ENCODE measurements at regions not wholly inside any gene's neighbourhood (a gene's known extent, or its start where the extent isn't known, plus 50 kb on each side); places are given as distances from the start of the nearest gene placed in this dataset.

DNA sequence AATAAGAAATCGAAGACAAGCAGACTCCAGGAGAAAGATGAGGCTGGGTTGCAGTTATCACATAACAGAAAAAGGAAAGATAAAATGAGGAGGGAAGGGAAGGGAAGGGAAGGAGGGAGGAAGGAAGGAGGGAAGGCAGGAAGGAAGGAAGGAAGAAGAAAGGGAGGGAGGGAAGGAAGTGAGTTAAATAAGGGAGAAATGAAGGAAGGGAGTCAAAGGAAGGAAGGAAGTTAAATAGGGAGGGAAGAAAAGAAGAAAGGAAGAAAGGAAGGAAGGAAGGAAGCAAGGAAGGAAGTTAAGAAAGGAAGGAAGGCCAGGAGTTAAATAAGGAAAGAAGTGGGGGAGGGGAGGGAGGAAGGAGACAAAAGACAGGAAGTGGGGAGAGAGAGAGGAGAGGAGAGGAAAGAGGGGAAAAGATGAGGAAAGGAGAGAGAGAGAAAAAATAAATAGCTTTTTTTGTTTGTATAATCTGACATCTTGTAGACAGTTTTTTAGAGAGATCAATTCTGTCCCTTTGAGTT lies 679.6 kb downstream of the HS3ST4 start:
- H3K36me3 ChIP-seq (ENCODE audit: control insufficient read depth, insufficient read depth, low read length) = no peaks in the 10 kb centered on the region
- TF ChIP-seq, protein P1, sequence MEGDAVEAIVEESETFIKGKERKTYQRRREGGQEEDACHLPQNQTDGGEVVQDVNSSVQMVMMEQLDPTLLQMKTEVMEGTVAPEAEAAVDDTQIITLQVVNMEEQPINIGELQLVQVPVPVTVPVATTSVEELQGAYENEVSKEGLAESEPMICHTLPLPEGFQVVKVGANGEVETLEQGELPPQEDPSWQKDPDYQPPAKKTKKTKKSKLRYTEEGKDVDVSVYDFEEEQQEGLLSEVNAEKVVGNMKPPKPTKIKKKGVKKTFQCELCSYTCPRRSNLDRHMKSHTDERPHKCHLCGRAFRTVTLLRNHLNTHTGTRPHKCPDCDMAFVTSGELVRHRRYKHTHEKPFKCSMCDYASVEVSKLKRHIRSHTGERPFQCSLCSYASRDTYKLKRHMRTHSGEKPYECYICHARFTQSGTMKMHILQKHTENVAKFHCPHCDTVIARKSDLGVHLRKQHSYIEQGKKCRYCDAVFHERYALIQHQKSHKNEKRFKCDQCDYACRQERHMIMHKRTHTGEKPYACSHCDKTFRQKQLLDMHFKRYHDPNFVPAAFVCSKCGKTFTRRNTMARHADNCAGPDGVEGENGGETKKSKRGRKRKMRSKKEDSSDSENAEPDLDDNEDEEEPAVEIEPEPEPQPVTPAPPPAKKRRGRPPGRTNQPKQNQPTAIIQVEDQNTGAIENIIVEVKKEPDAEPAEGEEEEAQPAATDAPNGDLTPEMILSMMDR (IDR thresholded peaks at IDR 0.05; ENCODE audit: insufficient read depth in 1 of 2, low read depth in 1 of 2, low read length in 1 of 2, severe bottlenecking in 1 of 2, unreplicated experiment in 1 of 2) = no peak
- POLR2A ChIA-PET = no interaction called here
- H3K4me3 ChIP-seq (ENCODE audit: low read depth, low read length) = no peak overlapping the region
- CTCF ChIA-PET = no interaction called here
- Mint-ChIP-seq H3K4me3 (ENCODE audit: unreplicated experiment) (no peak overlapping the region), H3K36me3 (ENCODE audit: insufficient read depth, unreplicated experiment) (no peaks in the 10 kb centered on the region), H3K4me1 (ENCODE audit: low read depth, unreplicated experiment) (no peaks in the 10 kb centered on the region), H3K27ac (ENCODE audit: unreplicated experiment) (no peak overlapping the region), H3K27me3 (ENCODE audit: insufficient read depth, unreplicated experiment) (no peaks in the 10 kb centered on the region), H3K9me3 (ENCODE audit: unreplicated experiment) (no peaks in the 10 kb centered on the region)
- H3K27me3 ChIP-seq (replicated peaks; ENCODE audit: control insufficient read depth, insufficient read depth, low read length) = no peaks in the 10 kb centered on the region
- no peaks in the 10 kb centered on the region for H3K4me1 ChIP-seq
- intact Hi-C loops (cut with micrococcal nuclease; ENCODE audit: unreplicated experiment) = no loop called here
- DNase-seq = no peak
- H3K9me3 ChIP-seq = no peaks in the 10 kb centered on the region
- no TSS peak for BruUV-seq (replicated peaks)

DNA sequence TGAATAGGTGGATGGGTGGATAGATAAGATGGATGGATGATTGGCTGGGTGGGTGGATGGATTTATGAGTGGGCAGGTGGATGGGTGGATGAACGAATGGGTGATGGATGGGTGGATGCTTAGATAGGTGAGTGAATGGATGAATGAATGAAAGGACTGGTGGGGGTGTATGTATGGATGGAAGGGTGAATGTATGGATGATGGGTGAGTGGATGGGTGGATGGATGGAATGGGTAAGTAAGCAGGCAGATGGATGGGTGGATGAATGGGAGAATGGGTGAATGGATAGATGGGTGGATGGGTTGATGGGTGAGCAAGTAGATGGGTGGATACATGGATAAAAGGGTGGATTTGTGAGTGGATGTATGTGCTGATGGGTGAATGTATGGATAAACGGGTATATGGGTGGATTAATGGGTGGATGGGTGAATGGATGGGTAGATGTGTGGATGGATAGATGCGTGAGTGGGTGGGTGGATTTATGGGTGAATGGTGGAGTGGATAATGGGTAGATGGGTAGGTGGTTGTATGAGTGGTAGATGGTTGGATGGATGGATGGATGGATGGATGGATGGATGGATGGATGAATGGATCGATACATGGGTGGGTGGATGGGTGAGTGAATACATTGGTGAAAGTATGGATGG lies 682.6 kb downstream of the HS3ST4 start:
- no peaks in the 10 kb centered on the region for H3K4me1 Mint-ChIP-seq (ENCODE audit: low read depth, unreplicated experiment)
- no peaks in the 10 kb centered on the region for H3K36me3 Mint-ChIP-seq (ENCODE audit: insufficient read depth, unreplicated experiment)
- TF ChIP-seq, protein P1 (IDR thresholded peaks at IDR 0.05; ENCODE audit: insufficient read depth in 1 of 2, low read depth in 1 of 2, low read length in 1 of 2, severe bottlenecking in 1 of 2, unreplicated experiment in 1 of 2) = no peak
- no peaks in the 10 kb centered on the region for H3K9me3 Mint-ChIP-seq (ENCODE audit: unreplicated experiment)
- DNase-seq = no peak
- CTCF ChIA-PET = no interaction called here
- no peak overlapping the region for H3K27ac Mint-ChIP-seq (ENCODE audit: unreplicated experiment)
- Histone ChIP-seq H3K27me3 (replicated peaks; ENCODE audit: control insufficient read depth, insufficient read depth, low read length) (no peaks in the 10 kb centered on the region), H3K4me1 (no peaks in the 10 kb centered on the region), H3K36me3 (ENCODE audit: control insufficient read depth, insufficient read depth, low read length) (no peaks in the 10 kb centered on the region), H3K9me3 (no peaks in the 10 kb centered on the region), H3K4me3 (ENCODE audit: low read depth, low read length) (no peak overlapping the region)
- H3K27me3 Mint-ChIP-seq (ENCODE audit: insufficient read depth, unreplicated experiment) = no peaks in the 10 kb centered on the region
- POLR2A ChIA-PET = no interaction called here
- BruUV-seq (replicated peaks) = no TSS peak
- H3K4me3 Mint-ChIP-seq (ENCODE audit: unreplicated experiment) = no peak overlapping the region
- intact Hi-C loops (cut with micrococcal nuclease; ENCODE audit: unreplicated experiment) = no loop called here

DNA sequence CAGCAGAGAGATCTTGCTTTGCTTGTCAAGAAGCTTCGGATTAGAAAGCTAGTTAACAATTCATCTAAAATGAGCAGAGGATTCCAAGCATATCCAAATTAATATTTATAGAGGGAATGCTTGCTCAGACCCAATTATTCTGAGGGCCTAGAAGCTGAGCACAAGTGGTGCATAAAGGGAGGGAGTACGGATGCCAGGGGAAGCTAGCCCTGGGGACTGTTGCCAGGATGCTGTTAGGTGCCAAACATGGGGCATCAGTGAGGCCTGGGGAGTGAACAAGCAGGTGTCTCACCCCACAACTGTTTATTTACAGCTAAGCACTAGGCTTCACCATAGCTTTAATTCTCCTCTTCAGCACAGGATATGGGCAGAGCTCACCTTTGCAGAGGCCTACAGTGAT lies 684.1 kb upstream of the C16orf82 start:
- peaks cover 9% of the 10 kb centered on the region for H3K27me3 Mint-ChIP-seq (ENCODE audit: insufficient read depth, unreplicated experiment)
- intact Hi-C loops (cut with micrococcal nuclease; ENCODE audit: unreplicated experiment) = no loop called here
- no peaks in the 10 kb centered on the region for H3K4me1 ChIP-seq

More for the DNA sequence above, 684.1 kb upstream of the C16orf82 start:
- H3K9me3 ChIP-seq = no peaks in the 10 kb centered on the region
- H3K27ac Mint-ChIP-seq (ENCODE audit: unreplicated experiment) = no peak overlapping the region
- H3K27me3 ChIP-seq (replicated peaks; ENCODE audit: control insufficient read depth, insufficient read depth, low read length) = no peaks in the 10 kb centered on the region
- BruUV-seq (replicated peaks) = no TSS peak
- H3K36me3 ChIP-seq (ENCODE audit: control insufficient read depth, insufficient read depth, low read length) = no peaks in the 10 kb centered on the region
- TF ChIP-seq, protein P1 (IDR thresholded peaks at IDR 0.05; ENCODE audit: insufficient read depth in 1 of 2, low read depth in 1 of 2, low read length in 1 of 2, severe bottlenecking in 1 of 2, unreplicated experiment in 1 of 2) = no peak
- H3K4me3 Mint-ChIP-seq (ENCODE audit: unreplicated experiment) = no peak overlapping the region
- H3K9me3 Mint-ChIP-seq (ENCODE audit: unreplicated experiment) = no peaks in the 10 kb centered on the region
- no peaks in the 10 kb centered on the region for H3K36me3 Mint-ChIP-seq (ENCODE audit: insufficient read depth, unreplicated experiment)
- ChIA-PET POLR2A (no interaction called here), CTCF (no interaction called here)
- no peak for DNase-seq
- H3K4me1 Mint-ChIP-seq (ENCODE audit: low read depth, unreplicated experiment) = no peaks in the 10 kb centered on the region
- no peak overlapping the region for H3K4me3 ChIP-seq (ENCODE audit: low read depth, low read length)
